ENCODE measurements at regions not wholly inside any gene's neighbourhood (a gene's known extent, or its start where the extent isn't known, plus 50 kb on each side); places are given as distances from the start of the nearest gene placed in this dataset.

DNA sequence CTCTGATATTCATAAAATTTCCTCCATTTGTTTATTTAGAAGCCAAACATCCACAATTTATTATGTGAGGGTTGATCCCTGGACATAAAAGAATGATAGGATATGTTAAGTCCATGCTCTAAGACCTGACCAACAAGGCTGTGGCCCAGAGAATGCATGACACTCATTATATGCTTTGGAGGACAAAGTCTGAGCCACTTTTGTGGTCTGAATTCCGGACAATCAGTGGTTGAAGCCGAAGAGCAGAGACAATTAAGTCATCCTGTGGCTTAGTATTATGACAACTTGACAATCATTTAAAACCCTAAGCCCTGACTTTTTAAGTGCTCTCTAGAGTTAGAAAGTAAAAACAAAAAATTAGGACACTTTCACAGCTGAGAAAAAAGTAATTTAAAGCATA, 483.3 kb downstream of the PLCL1 start:
- BruUV-seq (replicated peaks) = no TSS peak
- no peaks in the 10 kb centered on the region for H3K4me1 ChIP-seq (ENCODE audit: insufficient read depth, low read length)
- ChIA-PET CTCF (no interaction called here), POLR2A (ENCODE audit: unreplicated experiment) (no interaction called here)
- H3K9me2 ChIP-seq (replicated peaks; ENCODE audit: low read length) = no peaks in the 10 kb centered on the region
- H3K4me2 ChIP-seq (ENCODE audit: low read length) = no peak overlapping the region
- no peak overlapping the region for H3K9ac ChIP-seq (ENCODE audit: low read length)
- no peaks in the 10 kb centered on the region for H3K9me3 ChIP-seq (ENCODE audit: low read length)
- no peak overlapping the region for H3K27ac ChIP-seq (ENCODE audit: low read length)
- H4K20me1 ChIP-seq (ENCODE audit: low read length) = no peaks in the 10 kb centered on the region
- no peaks in the 10 kb centered on the region for H3K79me2 ChIP-seq (ENCODE audit: low read length)
- intact Hi-C loops (cut with micrococcal nuclease) = no loop called here
- ATAC-seq = no peak
- no peak for DNase-seq
- no peaks in the 10 kb centered on the region for H3K36me3 ChIP-seq (ENCODE audit: low read depth, low read length)
- no peaks in the 10 kb centered on the region for H3F3A ChIP-seq (ENCODE audit: low read length, unreplicated experiment)
- H2AFZ ChIP-seq (ENCODE audit: low read length) = no peak overlapping the region
- H3K27me3 ChIP-seq (ENCODE audit: low read length) = peaks cover 60% of the 10 kb centered on the region
- no peak overlapping the region for H3K4me3 ChIP-seq (ENCODE audit: low read length)
- TF ChIP-seq EZH2phosphoT487 (IDR thresholded peaks at IDR 0.05; ENCODE audit: borderline replicate concordance, low read length) = no peak
- no peak for TF ChIP-seq CTCF (conservative IDR thresholded peaks at IDR 0.05; ENCODE audit: low read depth, low read length)
- TF ChIP-seq EZH2 (IDR thresholded peaks at IDR 0.05; ENCODE audit: low read length, unreplicated experiment) = no peak

DNA sequence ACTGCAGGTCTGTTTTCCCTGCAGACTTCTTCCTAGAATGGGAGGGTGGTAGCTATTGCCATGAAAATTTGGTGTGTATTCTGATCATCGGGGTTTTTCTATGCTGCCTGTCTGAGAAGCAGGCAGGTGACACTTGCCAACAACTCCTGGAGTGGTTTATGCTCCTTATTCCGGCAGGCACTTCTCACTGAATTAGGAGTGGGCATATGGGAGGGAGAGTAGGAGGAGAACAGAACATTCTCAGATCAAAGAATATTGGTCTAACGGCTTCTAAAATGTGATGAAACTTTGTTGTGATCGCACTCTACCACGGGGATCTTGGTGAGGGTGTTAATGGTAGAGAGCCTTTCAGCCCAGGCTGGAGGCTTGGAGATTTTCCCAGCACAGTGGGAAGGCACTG, 480.8 kb downstream of the PLCL1 start:
- Histone ChIP-seq H3K9ac (ENCODE audit: low read length) (no peak overlapping the region), H3K36me3 (ENCODE audit: low read depth, low read length) (no peaks in the 10 kb centered on the region), H3K27ac (ENCODE audit: low read length) (no peak overlapping the region), H2AFZ (ENCODE audit: low read length) (no peak overlapping the region), H3K4me2 (ENCODE audit: low read length) (no peak overlapping the region), H3K79me2 (ENCODE audit: low read length) (no peaks in the 10 kb centered on the region), H3K27me3 (ENCODE audit: low read length) (peaks cover 40% of the 10 kb centered on the region), H3K9me3 (ENCODE audit: low read length) (no peaks in the 10 kb centered on the region), H4K20me1 (ENCODE audit: low read length) (no peaks in the 10 kb centered on the region), H3K4me3 (ENCODE audit: low read length) (no peak overlapping the region), H3K4me1 (ENCODE audit: insufficient read depth, low read length) (no peaks in the 10 kb centered on the region), H3K9me2 (replicated peaks; ENCODE audit: low read length) (no peaks in the 10 kb centered on the region), H3F3A (ENCODE audit: low read length, unreplicated experiment) (no peaks in the 10 kb centered on the region)
- intact Hi-C loops (cut with micrococcal nuclease) = no loop called here
- TF ChIP-seq EZH2 (IDR thresholded peaks at IDR 0.05; ENCODE audit: low read length, unreplicated experiment) (no peak), CTCF (conservative IDR thresholded peaks at IDR 0.05; ENCODE audit: low read depth, low read length) (no peak), EZH2phosphoT487 (IDR thresholded peaks at IDR 0.05; ENCODE audit: borderline replicate concordance, low read length) (no peak)
- DNase-seq (no peak), ATAC-seq (no peak)
- CTCF ChIA-PET = no interaction called here
- BruUV-seq (replicated peaks) = no TSS peak
- POLR2A ChIA-PET (ENCODE audit: unreplicated experiment) = no interaction called here

GRCh38 chr2:198283146-198283545, 478.8 kb downstream of the PLCL1 start:
- BruUV-seq (replicated peaks) = no TSS peak

More at GRCh38 chr2:198283146-198283545, 478.8 kb downstream of the PLCL1 start:
- Histone ChIP-seq H3K9me3 (ENCODE audit: low read length) (no peaks in the 10 kb centered on the region), H2AFZ (ENCODE audit: low read length) (no peak overlapping the region), H4K20me1 (ENCODE audit: low read length) (no peaks in the 10 kb centered on the region), H3F3A (ENCODE audit: low read length, unreplicated experiment) (no peaks in the 10 kb centered on the region), H3K4me2 (ENCODE audit: low read length) (no peak overlapping the region), H3K4me3 (ENCODE audit: low read length) (no peak overlapping the region), H3K36me3 (ENCODE audit: low read depth, low read length) (no peaks in the 10 kb centered on the region), H3K4me1 (ENCODE audit: insufficient read depth, low read length) (no peaks in the 10 kb centered on the region), H3K27me3 (ENCODE audit: low read length) (peaks cover 39% of the 10 kb centered on the region), H3K9ac (ENCODE audit: low read length) (no peak overlapping the region), H3K79me2 (ENCODE audit: low read length) (no peaks in the 10 kb centered on the region), H3K27ac (ENCODE audit: low read length) (no peak overlapping the region), H3K9me2 (replicated peaks; ENCODE audit: low read length) (no peaks in the 10 kb centered on the region)
- ChIA-PET CTCF (no interaction called here), POLR2A (ENCODE audit: unreplicated experiment) (no interaction called here)
- DNase-seq (no peak), ATAC-seq (no peak)
- TF ChIP-seq EZH2phosphoT487 (IDR thresholded peaks at IDR 0.05; ENCODE audit: borderline replicate concordance, low read length) (no peak), EZH2 (IDR thresholded peaks at IDR 0.05; ENCODE audit: low read length, unreplicated experiment) (no peak), CTCF (conservative IDR thresholded peaks at IDR 0.05; ENCODE audit: low read depth, low read length) (no peak)
- intact Hi-C loops (cut with micrococcal nuclease) = no loop called here

Data from PC-3 (cell line).